GM23338 (cell line): ENCODE measurements at regions not wholly inside any gene's neighbourhood (a gene's known extent, or its start where the extent isn't known, plus 50 kb on each side); places are given as distances from the start of the nearest gene placed in this dataset.

ENCODE experiments used
- ATAC-seq: fragments of 200-7000 bp; cut with Tn5 transposase; 3 replicates; pipeline ENCODE4 v1.9.1; 2020
- DNase-seq: peaks from one replicate; pipeline ENCODE4 v3.0.0-alpha.2; 2015; ENCODE audit warnings: low spot score
- H2AFZ ChIP-seq: fragments of 200-600 bp; sonication (generic); 2 replicates; pipeline ENCODE4 v1.8.0; 2016; ENCODE audit warnings: antibody characterized with exemption, mild to moderate bottlenecking, moderate library complexity
- H3F3A ChIP-seq: fragments of 200-600 bp; sonication (generic); replicated peaks from 2 replicates; pipeline ENCODE4 v1.8.0; 2017; ENCODE audit warnings: antibody characterized with exemption, mixed run types, low read depth
- H3K27ac ChIP-seq: fragments of 200-600 bp; sonication (generic); 2 replicates; pipeline ENCODE4 v1.6.1; 2016; ENCODE audit warnings: low read depth
- H3K27me3 ChIP-seq: fragments of 200-600 bp; sonication (generic); 2 replicates; pipeline ENCODE4 v1.8.0; 2016; ENCODE audit warnings: mild to moderate bottlenecking, mixed run types, moderate library complexity; ENCODE audit not compliant: insufficient read depth
- H3K36me3 ChIP-seq: fragments of 200-600 bp; sonication (generic); 2 replicates; pipeline ENCODE4 v1.8.0; 2016; ENCODE audit warnings: mild to moderate bottlenecking; ENCODE audit not compliant: insufficient read depth
- H3K4me1 ChIP-seq: fragments of 200-600 bp; sonication (generic); 2 replicates; pipeline ENCODE4 v1.8.0; 2016; ENCODE audit warnings: mild to moderate bottlenecking, moderate library complexity; ENCODE audit not compliant: insufficient read depth
- H3K4me2 ChIP-seq: fragments of 200-600 bp; sonication (generic); 2 replicates; pipeline ENCODE4 v1.7.1; 2017; ENCODE audit warnings: mixed run types
- H3K4me3 ChIP-seq: fragments of 200-600 bp; sonication (generic); 2 replicates; pipeline ENCODE4 v1.6.1; 2016; ENCODE audit warnings: mixed run types
- H3K79me2 ChIP-seq: fragments of 200-600 bp; sonication (generic); replicated peaks from 2 replicates; pipeline ENCODE4 v1.8.0; 2017; ENCODE audit warnings: mild to moderate bottlenecking; ENCODE audit not compliant: insufficient read depth
- H3K9me2 ChIP-seq: fragments of 200-600 bp; sonication (generic); 2 replicates; pipeline ENCODE4 v1.8.0; 2017; ENCODE audit not compliant: insufficient read depth
- H4K20me1 ChIP-seq: fragments of 200-600 bp; sonication (generic); replicated peaks from 2 replicates; pipeline ENCODE4 v1.8.0; 2017; ENCODE audit warnings: mild to moderate bottlenecking; ENCODE audit not compliant: insufficient read depth
- H3K27ac Mint-ChIP-seq: 2 replicates; pipeline ENCODE4 v1.8.0; 2020; ENCODE audit warnings: inconsistent platforms, mild to moderate bottlenecking, moderate library complexity, mixed read lengths
- H3K27me3 Mint-ChIP-seq: 3 replicates; pipeline ENCODE4 v1.8.0; 2022; ENCODE audit warnings: low read depth, mild to moderate bottlenecking, moderate library complexity, mixed read lengths, inconsistent platforms; ENCODE audit not compliant: insufficient read depth, poor library complexity
- H3K36me3 Mint-ChIP-seq: 3 replicates; pipeline ENCODE4 v1.8.0; 2021; ENCODE audit warnings: low read depth, mild to moderate bottlenecking, inconsistent platforms, moderate library complexity, mixed read lengths
- H3K4me1 Mint-ChIP-seq: 3 replicates; pipeline ENCODE4 v1.8.0; 2020; ENCODE audit warnings: mild to moderate bottlenecking, inconsistent platforms, mixed read lengths
- H3K4me3 Mint-ChIP-seq: 3 replicates; pipeline ENCODE4 v1.8.0; 2021; ENCODE audit warnings: moderate library complexity, mild to moderate bottlenecking, inconsistent platforms, mixed read lengths
- H3K9me3 Mint-ChIP-seq: 3 replicates; pipeline ENCODE4 v1.8.0; 2020; ENCODE audit warnings: moderate library complexity, mild to moderate bottlenecking, inconsistent platforms, mixed read lengths
- CREB1 ChIP-seq: fragments of 250-450 bp; sonication (Bioruptor Pico); IDR thresholded peaks from 2 replicates; pipeline ENCODE4 v1.5.0; 2020; ENCODE audit warnings: low read depth, mild to moderate bottlenecking, moderate library complexity
- EZH2 ChIP-seq: fragments of 200-600 bp; sonication (generic); IDR thresholded peaks from one replicate; pipeline ENCODE4 v1.8.0; 2017; ENCODE audit warnings: antibody characterized with exemption, mild to moderate bottlenecking, low read depth; ENCODE audit not compliant: unreplicated experiment
- EZH2phosphoT487 ChIP-seq: fragments of 200-600 bp; sonication (generic); IDR thresholded peaks from one replicate; pipeline ENCODE4 v1.8.1; 2018; ENCODE audit warnings: antibody characterized with exemption; ENCODE audit not compliant: unreplicated experiment
- JUNB ChIP-seq: IDR thresholded peaks from one replicate; pipeline ENCODE4 v1.6.1; 2016; ENCODE audit warnings: antibody characterized with exemption; ENCODE audit not compliant: unreplicated experiment
- NANOG ChIP-seq: IDR thresholded peaks from 2 replicates; pipeline ENCODE4 v1.6.1; 2016; ENCODE audit warnings: antibody characterized with exemption, borderline replicate concordance
- POLR2AphosphoS5 ChIP-seq: IDR thresholded peaks from 2 replicates; pipeline ENCODE4 v1.6.1; 2016; ENCODE audit warnings: antibody characterized with exemption, low read depth
- STAT1 ChIP-seq: IDR thresholded peaks from one replicate; pipeline ENCODE4 v1.6.1; 2016; ENCODE audit warnings: antibody characterized with exemption; ENCODE audit not compliant: unreplicated experiment
- ZNF114 ChIP-seq: fragments of 250-450 bp; sonication (Bioruptor Pico); IDR thresholded peaks from 2 replicates; pipeline ENCODE4 v1.5.0; 2020; ENCODE audit warnings: mild to moderate bottlenecking, moderate library complexity
- ZNF331 ChIP-seq: fragments of 250-450 bp; sonication (Bioruptor Pico); IDR thresholded peaks from 2 replicates; pipeline ENCODE4 v1.5.0; 2020; ENCODE audit warnings: low read depth, mild to moderate bottlenecking, moderate library complexity
- TF ChIP-seq, protein P1 (sequence below): IDR thresholded peaks from one replicate; pipeline ENCODE4 v1.6.1; 2018; ENCODE audit warnings: antibody characterized with exemption; ENCODE audit not compliant: unreplicated experiment
- TF ChIP-seq, protein P2 (sequence below), 2 experiments: fragments of 200-600 bp in 1 of 2; sonication (generic) in 1 of 2; conservative IDR thresholded peaks; 2 replicates each; pipeline versions ENCODE4 v1.5.1 to v1.6.1; 2016 to 2017; ENCODE audit warnings: antibody characterized with exemption in 2 of 2, low read depth in 2 of 2, mild to moderate bottlenecking in 2 of 2, moderate library complexity in 1 of 2

DNA sequence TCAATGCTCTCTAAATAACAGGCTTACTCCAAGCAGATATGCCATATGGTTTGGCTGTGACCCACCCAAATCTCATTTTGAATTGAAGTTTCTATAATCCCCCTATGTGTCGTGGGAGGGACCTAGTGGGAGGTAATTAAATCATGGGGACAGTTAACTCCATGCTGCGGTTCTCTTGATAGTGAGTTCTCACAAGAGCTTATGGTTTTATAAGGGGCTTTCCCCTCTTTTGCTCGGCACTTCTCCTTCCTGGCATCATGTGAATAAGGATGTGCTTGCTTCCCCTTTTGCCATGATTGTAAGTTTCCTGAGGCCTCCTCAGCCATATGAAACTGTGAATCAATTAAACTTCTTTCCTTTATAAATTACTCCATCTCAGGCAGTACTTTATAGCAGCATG is 302.7 kb upstream of the ZC3H15 start (continued):
- no peak for TF ChIP-seq ZNF331 (CRISPR knock-in tag)
- TF ChIP-seq EZH2, result no peak

DNA sequence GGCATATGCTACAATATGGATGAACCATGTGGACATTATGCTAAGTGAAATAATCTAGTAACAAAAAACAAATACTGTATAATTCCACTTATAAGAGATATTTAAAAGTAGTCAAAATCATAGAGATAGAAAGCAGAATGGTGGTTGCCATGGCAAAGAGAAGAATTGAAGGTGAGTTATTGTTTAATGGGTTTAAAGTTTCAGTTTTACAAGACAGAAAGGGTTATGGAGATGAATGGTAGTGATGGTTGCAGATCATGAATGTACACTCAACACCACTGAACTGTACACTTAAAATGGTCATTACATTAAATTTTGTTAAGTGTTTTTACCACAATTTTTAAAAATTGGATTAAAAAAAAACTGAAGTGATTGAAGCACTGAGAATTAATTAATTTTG is 298.2 kb upstream of the ZC3H15 start:
- Mint-ChIP-seq H3K9me3 (peaks cover 13% of the 10 kb centered on the region), H3K27me3 (no peaks in the 10 kb centered on the region)

DNA sequence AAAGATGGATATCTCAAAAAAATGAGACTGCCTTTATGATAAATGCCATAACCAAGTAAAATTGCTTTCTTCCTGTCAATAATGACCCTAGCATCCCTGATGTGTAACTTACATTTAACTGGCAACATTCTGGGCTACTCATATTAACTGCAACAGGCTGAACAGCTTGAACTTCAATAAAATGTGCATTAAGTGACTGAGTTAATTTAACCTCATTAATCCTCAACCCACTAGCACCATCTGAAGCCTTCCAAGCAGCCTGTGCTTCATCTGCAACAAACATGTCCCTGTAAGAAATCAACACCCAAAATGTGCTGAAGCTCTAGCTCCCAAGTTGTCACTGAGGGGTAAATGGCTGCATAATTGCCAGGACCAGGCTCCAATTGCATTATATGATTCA is 296.2 kb upstream of the ZC3H15 start:
- Histone ChIP-seq H3K4me1 (no peaks in the 10 kb centered on the region), H3K27me3 (no peaks in the 10 kb centered on the region), H3K4me3 (no peak overlapping the region), H3K27ac (no peak overlapping the region), H3K9me2 (peaks cover 9% of the 10 kb centered on the region; the same call in 1 of the 2 replicates), H3K4me2 (no peak overlapping the region), H3F3A (no peaks in the 10 kb centered on the region), H3K36me3 (no peaks in the 10 kb centered on the region), H3K79me2 (no peaks in the 10 kb centered on the region), H4K20me1 (no peaks in the 10 kb centered on the region), H2AFZ (no peak overlapping the region)
- TF ChIP-seq EZH2, result no peak
- TF ChIP-seq STAT1, result no peak
- no peak for TF ChIP-seq ZNF331 (CRISPR knock-in tag)
- TF ChIP-seq CREB1, result no peak
- TF ChIP-seq EZH2phosphoT487, result no peak
- TF ChIP-seq ZNF114 (CRISPR knock-in tag), result no peak
- no peak for TF ChIP-seq POLR2AphosphoS5
- no peak for TF ChIP-seq JUNB
- Mint-ChIP-seq H3K9me3 (peaks cover 13% of the 10 kb centered on the region), H3K27ac (no peak overlapping the region), H3K4me1 (no peaks in the 10 kb centered on the region), H3K27me3 (no peaks in the 10 kb centered on the region), H3K4me3 (no peak overlapping the region), H3K36me3 (peaks cover 8% of the 10 kb centered on the region; the same call in 2 of the 3 replicates)
- DNase-seq, result no peak
- ATAC-seq, result no peak

More for the DNA sequence above, 298.2 kb upstream of the ZC3H15 start:
- Histone ChIP-seq H3K4me1 (no peaks in the 10 kb centered on the region), H4K20me1 (no peaks in the 10 kb centered on the region), H3F3A (no peaks in the 10 kb centered on the region), H3K4me3 (no peak overlapping the region), H3K27ac (no peak overlapping the region), H3K27me3 (no peaks in the 10 kb centered on the region), H3K4me2 (no peak overlapping the region), H2AFZ (no peak overlapping the region), H3K36me3 (no peaks in the 10 kb centered on the region), H3K9me2 (peaks cover 9% of the 10 kb centered on the region; the same call in 1 of the 2 replicates), H3K79me2 (no peaks in the 10 kb centered on the region)
- no peak for DNase-seq
- TF ChIP-seq ZNF114 (CRISPR knock-in tag), result no peak
- TF ChIP-seq NANOG, result no peak
- TF ChIP-seq EZH2, result no peak
- no peak for TF ChIP-seq CREB1
- Mint-ChIP-seq H3K4me3 (no peak overlapping the region), H3K27ac (no peak overlapping the region), H3K36me3 (peaks cover 8% of the 10 kb centered on the region; the same call in 2 of the 3 replicates), H3K4me1 (no peaks in the 10 kb centered on the region)
- no peak for ATAC-seq

DNA sequence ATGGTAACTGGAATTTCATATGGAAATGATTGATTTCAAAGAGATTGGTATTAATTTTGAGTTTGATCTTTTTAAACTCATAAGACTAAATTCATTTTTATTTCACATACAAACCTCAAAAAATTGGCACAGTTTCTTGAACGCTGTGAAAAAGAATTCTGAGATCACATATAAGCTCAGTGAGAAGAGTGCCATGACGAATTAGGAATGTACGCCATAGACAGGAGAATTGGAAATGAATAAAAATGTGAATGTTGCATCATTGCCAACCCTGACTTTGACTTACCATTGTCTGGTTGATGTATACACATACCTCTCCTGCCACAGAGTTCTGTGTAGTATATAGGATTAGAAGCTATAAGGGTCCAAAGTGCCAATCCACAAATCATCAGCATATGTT is 290.4 kb upstream of the ZC3H15 start:
- Histone ChIP-seq H3K36me3 (no peaks in the 10 kb centered on the region), H3K79me2 (no peaks in the 10 kb centered on the region), H3K27me3 (no peaks in the 10 kb centered on the region), H3K9me2 (0 out of 2 replicates have a peak, but pooled peaks cover 1% of the 10 kb centered on the region), H3K4me1 (no peaks in the 10 kb centered on the region), H3F3A (no peaks in the 10 kb centered on the region), H3K4me3 (no peak overlapping the region), H3K4me2 (no peak overlapping the region), H2AFZ (no peak overlapping the region), H4K20me1 (no peaks in the 10 kb centered on the region), H3K27ac (no peak overlapping the region)
- no peak overlapping the region for H3K27ac Mint-ChIP-seq
- ATAC-seq, result no peak
- no peaks in the 10 kb centered on the region for H3K36me3 Mint-ChIP-seq
- H3K4me1 Mint-ChIP-seq, result no peaks in the 10 kb centered on the region
- no peaks in the 10 kb centered on the region for H3K9me3 Mint-ChIP-seq
- no peaks in the 10 kb centered on the region for H3K27me3 Mint-ChIP-seq
- DNase-seq, result no peak
- H3K4me3 Mint-ChIP-seq, result no peak overlapping the region
- TF ChIP-seq NANOG, result no peak
- no peak for TF ChIP-seq STAT1
- TF ChIP-seq, protein P1, sequence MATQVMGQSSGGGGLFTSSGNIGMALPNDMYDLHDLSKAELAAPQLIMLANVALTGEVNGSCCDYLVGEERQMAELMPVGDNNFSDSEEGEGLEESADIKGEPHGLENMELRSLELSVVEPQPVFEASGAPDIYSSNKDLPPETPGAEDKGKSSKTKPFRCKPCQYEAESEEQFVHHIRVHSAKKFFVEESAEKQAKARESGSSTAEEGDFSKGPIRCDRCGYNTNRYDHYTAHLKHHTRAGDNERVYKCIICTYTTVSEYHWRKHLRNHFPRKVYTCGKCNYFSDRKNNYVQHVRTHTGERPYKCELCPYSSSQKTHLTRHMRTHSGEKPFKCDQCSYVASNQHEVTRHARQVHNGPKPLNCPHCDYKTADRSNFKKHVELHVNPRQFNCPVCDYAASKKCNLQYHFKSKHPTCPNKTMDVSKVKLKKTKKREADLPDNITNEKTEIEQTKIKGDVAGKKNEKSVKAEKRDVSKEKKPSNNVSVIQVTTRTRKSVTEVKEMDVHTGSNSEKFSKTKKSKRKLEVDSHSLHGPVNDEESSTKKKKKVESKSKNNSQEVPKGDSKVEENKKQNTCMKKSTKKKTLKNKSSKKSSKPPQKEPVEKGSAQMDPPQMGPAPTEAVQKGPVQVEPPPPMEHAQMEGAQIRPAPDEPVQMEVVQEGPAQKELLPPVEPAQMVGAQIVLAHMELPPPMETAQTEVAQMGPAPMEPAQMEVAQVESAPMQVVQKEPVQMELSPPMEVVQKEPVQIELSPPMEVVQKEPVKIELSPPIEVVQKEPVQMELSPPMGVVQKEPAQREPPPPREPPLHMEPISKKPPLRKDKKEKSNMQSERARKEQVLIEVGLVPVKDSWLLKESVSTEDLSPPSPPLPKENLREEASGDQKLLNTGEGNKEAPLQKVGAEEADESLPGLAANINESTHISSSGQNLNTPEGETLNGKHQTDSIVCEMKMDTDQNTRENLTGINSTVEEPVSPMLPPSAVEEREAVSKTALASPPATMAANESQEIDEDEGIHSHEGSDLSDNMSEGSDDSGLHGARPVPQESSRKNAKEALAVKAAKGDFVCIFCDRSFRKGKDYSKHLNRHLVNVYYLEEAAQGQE, result no peak
- TF ChIP-seq, protein P2, sequence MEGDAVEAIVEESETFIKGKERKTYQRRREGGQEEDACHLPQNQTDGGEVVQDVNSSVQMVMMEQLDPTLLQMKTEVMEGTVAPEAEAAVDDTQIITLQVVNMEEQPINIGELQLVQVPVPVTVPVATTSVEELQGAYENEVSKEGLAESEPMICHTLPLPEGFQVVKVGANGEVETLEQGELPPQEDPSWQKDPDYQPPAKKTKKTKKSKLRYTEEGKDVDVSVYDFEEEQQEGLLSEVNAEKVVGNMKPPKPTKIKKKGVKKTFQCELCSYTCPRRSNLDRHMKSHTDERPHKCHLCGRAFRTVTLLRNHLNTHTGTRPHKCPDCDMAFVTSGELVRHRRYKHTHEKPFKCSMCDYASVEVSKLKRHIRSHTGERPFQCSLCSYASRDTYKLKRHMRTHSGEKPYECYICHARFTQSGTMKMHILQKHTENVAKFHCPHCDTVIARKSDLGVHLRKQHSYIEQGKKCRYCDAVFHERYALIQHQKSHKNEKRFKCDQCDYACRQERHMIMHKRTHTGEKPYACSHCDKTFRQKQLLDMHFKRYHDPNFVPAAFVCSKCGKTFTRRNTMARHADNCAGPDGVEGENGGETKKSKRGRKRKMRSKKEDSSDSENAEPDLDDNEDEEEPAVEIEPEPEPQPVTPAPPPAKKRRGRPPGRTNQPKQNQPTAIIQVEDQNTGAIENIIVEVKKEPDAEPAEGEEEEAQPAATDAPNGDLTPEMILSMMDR (conservative IDR thresholded peaks at IDR 0.05; ENCODE audit: low read depth in 2 of 2), result no peak
